Brain microvascular endothelial cell (primary cell): ENCODE measurements at regions not wholly inside any gene's neighbourhood (a gene's known extent, or its start where the extent isn't known, plus 50 kb on each side); places are given as distances from the start of the nearest gene placed in this dataset.

ENCODE experiments used
- DNase-seq: peaks from one replicate; pipeline ENCODE4 v3.0.0-alpha.2; 2020
- H3K27ac ChIP-seq: fragments of 250-450 bp; sonication (Bioruptor Pico); 2 replicates; pipeline ENCODE4 v1.5.1; 2020; ENCODE audit warnings: mild to moderate bottlenecking, moderate library complexity
- H3K27me3 ChIP-seq: fragments of 250-450 bp; sonication (Bioruptor Pico); replicated peaks from 2 replicates; pipeline ENCODE4 v1.5.1; 2020; ENCODE audit warnings: mild to moderate bottlenecking
- H3K36me3 ChIP-seq: fragments of 250-450 bp; sonication (Bioruptor Pico); replicated peaks from 2 replicates; pipeline ENCODE4 v1.5.1; 2020; ENCODE audit warnings: mild to moderate bottlenecking
- H3K4me3 ChIP-seq: 2 replicates; pipeline ENCODE4 v1.5.1; 2011; ENCODE audit warnings: low read depth, mild to moderate bottlenecking, control low read depth, low read length, moderate library complexity
- in situ Hi-C: cut with HindIII; loops from 2 replicates; pipeline ENCODE4 v1.10.0; 2017; ENCODE audit warnings: low sequenced_read_pairs, low pct_ligation_motif_present
- TF ChIP-seq, protein P1 (sequence below): IDR thresholded peaks from 2 replicates; pipeline ENCODE4 v1.5.1; 2011; ENCODE audit warnings: low read depth, mild to moderate bottlenecking, moderate library complexity, low read length, control low read depth, inconsistent platforms; ENCODE audit errors: missing control alignments

DNA sequence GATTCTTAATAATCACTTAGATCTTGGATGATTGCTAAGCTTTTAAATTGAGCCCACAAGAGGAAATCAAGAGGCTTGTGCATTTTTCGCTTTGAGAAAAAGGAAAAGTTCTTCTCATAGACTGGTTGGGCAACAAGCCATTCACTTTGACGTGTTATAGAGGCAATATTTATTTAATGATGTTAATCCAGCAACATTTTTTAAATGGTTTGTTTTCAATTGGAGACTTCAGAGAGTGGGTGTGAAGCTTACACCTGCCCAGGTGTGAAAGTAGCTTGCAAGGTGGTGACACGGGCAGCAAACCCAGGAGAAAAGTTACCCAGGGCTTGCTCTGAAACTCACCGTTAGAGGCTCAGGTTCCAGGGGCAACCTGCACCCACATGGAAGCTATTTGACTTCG lies 858.9 kb downstream of the GALR1 start:
- H3K27ac ChIP-seq = no peak overlapping the region
- in situ Hi-C loops = no loop called here
- TF ChIP-seq, protein P1, sequence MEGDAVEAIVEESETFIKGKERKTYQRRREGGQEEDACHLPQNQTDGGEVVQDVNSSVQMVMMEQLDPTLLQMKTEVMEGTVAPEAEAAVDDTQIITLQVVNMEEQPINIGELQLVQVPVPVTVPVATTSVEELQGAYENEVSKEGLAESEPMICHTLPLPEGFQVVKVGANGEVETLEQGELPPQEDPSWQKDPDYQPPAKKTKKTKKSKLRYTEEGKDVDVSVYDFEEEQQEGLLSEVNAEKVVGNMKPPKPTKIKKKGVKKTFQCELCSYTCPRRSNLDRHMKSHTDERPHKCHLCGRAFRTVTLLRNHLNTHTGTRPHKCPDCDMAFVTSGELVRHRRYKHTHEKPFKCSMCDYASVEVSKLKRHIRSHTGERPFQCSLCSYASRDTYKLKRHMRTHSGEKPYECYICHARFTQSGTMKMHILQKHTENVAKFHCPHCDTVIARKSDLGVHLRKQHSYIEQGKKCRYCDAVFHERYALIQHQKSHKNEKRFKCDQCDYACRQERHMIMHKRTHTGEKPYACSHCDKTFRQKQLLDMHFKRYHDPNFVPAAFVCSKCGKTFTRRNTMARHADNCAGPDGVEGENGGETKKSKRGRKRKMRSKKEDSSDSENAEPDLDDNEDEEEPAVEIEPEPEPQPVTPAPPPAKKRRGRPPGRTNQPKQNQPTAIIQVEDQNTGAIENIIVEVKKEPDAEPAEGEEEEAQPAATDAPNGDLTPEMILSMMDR = no peak

DNA sequence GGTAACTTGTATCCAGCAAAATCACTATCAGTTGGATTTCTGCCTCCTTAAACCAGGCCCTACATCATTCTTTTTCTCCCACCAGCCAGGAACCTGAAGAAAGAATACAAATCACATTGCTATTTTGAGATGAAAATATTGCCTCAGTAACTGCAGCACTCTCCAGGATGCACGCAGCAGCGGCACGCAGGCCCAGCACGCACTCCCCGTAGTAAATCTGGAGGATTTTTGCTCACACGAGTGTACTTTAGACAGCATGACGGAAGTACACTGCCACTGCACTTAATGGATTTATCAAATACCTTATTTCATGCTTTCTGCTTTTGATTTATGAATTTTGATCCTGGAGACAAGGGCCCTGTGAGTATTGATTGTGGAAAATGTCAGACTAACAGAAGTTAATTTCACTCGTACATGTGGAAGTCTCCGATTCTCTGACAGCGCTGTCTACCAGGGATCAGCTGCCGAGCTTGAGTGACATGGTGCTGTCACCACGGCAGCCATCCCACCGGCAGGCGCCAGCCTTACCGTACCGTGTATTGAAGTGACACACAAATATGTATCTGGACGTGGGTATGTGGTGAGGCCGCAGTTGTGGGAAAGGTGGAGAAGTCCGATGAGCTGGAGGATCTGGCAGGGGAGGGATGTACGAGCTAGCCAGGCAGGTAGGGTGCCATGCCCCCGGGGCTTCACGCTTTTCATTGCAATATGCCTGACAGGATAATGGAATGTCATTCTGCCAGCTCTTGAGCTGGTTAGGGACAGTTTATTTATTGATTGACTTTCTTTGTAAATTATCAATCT lies 863.7 kb downstream of the GALR1 start:
- in situ Hi-C loops = no loop called here
- Histone ChIP-seq H3K27ac (no peak overlapping the region), H3K4me3 (no peak overlapping the region), H3K36me3 (no peaks in the 10 kb centered on the region), H3K27me3 (no peaks in the 10 kb centered on the region)
- TF ChIP-seq, protein P1 = no peak
- DNase-seq = no peak

More for the DNA sequence above, 858.9 kb downstream of the GALR1 start:
- DNase-seq = no peak
- Histone ChIP-seq H3K4me3 (no peak overlapping the region), H3K27me3 (no peaks in the 10 kb centered on the region), H3K36me3 (no peaks in the 10 kb centered on the region)

DNA sequence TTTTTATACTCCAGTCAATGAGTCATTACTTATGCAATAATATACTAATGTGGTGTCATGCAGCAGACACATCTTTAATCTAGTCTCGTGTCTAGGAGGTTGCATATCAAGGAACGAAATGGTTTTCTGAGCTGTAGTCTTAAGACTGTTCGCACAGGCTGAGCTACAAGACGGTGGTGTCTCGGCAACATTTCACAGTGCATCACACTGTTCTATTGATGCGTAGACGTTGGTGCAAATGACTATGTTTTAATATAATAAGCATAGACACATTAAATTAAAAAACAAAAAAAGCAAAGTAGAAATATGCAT lies 864.2 kb downstream of the GALR1 start:
- Histone ChIP-seq H3K27me3 (no peaks in the 10 kb centered on the region), H3K4me3 (no peak overlapping the region), H3K36me3 (no peaks in the 10 kb centered on the region), H3K27ac (no peak overlapping the region)
- DNase-seq = no peak
- TF ChIP-seq, protein P1 = no peak
- in situ Hi-C loops = no loop called here

DNA sequence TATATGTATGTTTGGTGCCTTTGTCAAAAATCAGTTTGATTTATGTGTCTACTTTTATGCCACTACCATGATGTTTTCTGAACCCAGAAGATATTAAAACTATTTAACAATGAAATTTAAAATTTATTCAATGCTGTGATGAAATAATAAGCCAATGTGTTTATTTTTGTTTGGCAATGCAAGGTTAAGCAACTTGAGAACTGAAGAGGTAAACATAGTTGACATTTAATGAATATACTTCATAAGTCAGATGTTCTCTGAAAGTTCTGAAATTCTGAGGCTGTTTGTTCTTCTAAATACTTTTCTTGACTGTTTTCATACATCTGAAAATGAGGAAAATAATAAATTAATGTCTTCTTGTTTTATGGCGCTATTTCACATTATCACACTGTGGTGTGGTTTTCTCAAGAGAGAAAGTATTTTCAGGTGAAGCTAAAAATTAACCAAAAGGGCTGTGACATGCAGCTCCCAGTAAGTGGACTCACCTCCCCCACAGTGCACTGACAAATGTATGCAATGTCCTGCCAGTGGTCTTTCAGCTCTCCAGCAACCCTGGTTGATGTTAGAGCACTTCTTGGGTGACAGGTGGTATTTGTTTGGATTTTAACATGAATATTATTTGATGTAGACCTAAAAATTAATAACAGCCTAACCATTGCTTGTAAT lies 863.6 kb upstream of the SALL3 start:
- Histone ChIP-seq H3K27me3 (no peaks in the 10 kb centered on the region), H3K36me3 (no peaks in the 10 kb centered on the region), H3K27ac (no peak overlapping the region), H3K4me3 (no peak overlapping the region)
- no peak for DNase-seq
- in situ Hi-C loops = no loop called here
- TF ChIP-seq, protein P1 = no peak

DNA sequence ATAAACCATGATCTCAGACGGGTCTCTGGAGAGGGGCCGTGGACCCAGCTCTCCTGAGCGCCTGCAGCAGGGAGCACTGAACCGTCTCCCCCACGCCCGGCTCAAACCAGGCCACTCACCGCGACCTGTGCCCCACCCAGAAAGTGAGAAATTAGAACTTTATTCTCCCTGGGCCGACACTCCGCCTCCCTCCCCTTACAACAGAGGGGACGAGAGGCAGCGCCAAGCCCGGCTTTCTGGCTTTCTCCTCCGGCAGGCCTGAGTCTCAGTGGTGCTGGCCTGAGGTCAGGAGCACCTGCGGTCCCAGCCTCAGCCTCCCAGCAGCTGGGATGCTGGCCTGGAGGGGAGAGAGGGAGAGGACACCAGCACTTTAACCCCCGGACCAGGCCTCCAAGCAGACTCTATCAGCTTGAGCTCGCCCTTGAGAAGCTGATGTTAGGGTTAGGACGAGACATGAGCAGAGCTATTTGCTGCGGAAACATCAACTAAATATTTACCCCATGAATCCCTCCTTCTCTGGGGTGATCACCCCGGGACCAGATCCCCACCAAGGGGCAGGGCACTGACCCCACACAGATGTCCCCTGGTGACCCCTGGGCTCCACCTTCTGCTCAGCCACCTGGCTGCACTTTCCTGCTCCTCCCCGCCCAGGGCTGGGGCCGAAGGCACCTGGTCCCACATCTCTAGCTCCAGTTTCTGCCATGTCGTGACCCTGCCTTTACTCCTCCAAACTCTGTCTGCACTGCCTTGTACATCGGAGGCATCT lies 856.3 kb upstream of the SALL3 start:
- in situ Hi-C loops = no loop called here
- DNase-seq = no peak
- TF ChIP-seq, protein P1 = no peak
- Histone ChIP-seq H3K36me3 (no peaks in the 10 kb centered on the region), H3K27me3 (no peaks in the 10 kb centered on the region), H3K27ac (no peak overlapping the region), H3K4me3 (no peak overlapping the region)
